Heart left ventricle (tissue), 13 donors: ENCODE measurements at regions not wholly inside any gene's neighbourhood (a gene's known extent, or its start where the extent isn't known, plus 50 kb on each side); places are given as distances from the start of the nearest gene placed in this dataset.

Experiments used
- POLR2A ChIP-seq, 2 donors: fragments of 450-650 bp; IDR thresholded peaks; one replicate each; pipeline ENCODE4 v1.6.1; 2017; ENCODE audit warnings: antibody characterized with exemption in 2 of 2, mild to moderate bottlenecking in 2 of 2, moderate library complexity in 2 of 2
- TF ChIP-seq, protein P1 (sequence below), 12 donors: fragments of 200-600 bp; sonication (generic) in 4 of 12; IDR thresholded peaks; one replicate each; pipeline versions ENCODE4 v1.5.0 to v1.8.0; 2018 to 2022; ENCODE audit warnings: antibody characterized with exemption in 12 of 12, mild to moderate bottlenecking in 5 of 12
- donor health status: ischemic (EF 13 %, LVEDD 7.1; RV severe dilation, severe dysfunction).
- donor health status: DM: no; HTN: yes; CAD: no.
- donor health status: DM: no; HTN: no; CAD: no.
- donor health status: ischemic (EF 25% LVEDD 6.9; RV normal size, moderate dysfunction).
- donor health status: ischemic (EF 25% LVEDD 5.7; RV mildly dilated, moderate dysfunction).
- donor health status: ischemic (EF 35%, LVEDD 5.7; RV mildly dilated, moderate dysfunction).
- donor health status: nonischemic (EF 11% LVEDD 7.7; RV severe dilation, severe dysfunction).
- donor health status: DM: yes; HTN: yes; CAD: no.
- donor health status: PGD.
- donor health status: ischemic (EF 29% LVEDD 5.4; RV normal size, mild dysfunction).
- donor health status: nonischemic (EF 23%, LVEDD 6.1; RV moderate dilation, normal function).

- TF ChIP-seq, protein P1, sequence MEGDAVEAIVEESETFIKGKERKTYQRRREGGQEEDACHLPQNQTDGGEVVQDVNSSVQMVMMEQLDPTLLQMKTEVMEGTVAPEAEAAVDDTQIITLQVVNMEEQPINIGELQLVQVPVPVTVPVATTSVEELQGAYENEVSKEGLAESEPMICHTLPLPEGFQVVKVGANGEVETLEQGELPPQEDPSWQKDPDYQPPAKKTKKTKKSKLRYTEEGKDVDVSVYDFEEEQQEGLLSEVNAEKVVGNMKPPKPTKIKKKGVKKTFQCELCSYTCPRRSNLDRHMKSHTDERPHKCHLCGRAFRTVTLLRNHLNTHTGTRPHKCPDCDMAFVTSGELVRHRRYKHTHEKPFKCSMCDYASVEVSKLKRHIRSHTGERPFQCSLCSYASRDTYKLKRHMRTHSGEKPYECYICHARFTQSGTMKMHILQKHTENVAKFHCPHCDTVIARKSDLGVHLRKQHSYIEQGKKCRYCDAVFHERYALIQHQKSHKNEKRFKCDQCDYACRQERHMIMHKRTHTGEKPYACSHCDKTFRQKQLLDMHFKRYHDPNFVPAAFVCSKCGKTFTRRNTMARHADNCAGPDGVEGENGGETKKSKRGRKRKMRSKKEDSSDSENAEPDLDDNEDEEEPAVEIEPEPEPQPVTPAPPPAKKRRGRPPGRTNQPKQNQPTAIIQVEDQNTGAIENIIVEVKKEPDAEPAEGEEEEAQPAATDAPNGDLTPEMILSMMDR (IDR thresholded peaks at IDR 0.05), result no peak
- no peak for TF ChIP-seq POLR2A (IDR thresholded peaks at IDR 0.05)
Observed at GRCh38 chr10:30750971-30751677, 121.6 kb upstream of the LYZL2 start.
